ENCODE measurements at regions not wholly inside any gene's neighbourhood (a gene's known extent, or its start where the extent isn't known, plus 50 kb on each side); places are given as distances from the start of the nearest gene placed in this dataset.

DNA sequence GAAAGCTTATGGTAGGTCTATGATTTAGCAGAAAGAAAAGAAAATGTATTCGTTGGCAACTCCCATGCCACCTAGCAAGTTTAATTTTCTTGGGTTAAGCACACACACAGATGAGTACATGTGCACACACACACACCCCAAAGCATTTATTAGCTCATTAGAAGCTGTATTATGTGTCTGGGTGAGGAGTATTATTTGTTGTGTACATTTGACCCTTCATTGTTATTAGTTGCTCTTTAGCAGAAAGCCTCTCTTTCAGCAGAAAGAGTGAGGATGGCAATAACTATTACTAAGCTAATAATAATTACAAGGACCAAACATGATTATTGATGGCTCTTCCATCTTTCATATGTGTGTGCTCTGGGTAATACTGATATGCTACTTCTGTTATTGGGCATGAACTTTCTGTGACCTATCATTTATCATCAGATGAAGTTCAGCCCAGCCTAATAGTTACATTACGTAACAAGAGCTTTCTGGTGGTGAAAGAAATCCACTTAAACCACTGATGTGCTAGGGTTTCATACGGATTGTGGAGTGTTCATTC, 177.4 kb upstream of the OBI1 start:
- TF ChIP-seq, protein P1, sequence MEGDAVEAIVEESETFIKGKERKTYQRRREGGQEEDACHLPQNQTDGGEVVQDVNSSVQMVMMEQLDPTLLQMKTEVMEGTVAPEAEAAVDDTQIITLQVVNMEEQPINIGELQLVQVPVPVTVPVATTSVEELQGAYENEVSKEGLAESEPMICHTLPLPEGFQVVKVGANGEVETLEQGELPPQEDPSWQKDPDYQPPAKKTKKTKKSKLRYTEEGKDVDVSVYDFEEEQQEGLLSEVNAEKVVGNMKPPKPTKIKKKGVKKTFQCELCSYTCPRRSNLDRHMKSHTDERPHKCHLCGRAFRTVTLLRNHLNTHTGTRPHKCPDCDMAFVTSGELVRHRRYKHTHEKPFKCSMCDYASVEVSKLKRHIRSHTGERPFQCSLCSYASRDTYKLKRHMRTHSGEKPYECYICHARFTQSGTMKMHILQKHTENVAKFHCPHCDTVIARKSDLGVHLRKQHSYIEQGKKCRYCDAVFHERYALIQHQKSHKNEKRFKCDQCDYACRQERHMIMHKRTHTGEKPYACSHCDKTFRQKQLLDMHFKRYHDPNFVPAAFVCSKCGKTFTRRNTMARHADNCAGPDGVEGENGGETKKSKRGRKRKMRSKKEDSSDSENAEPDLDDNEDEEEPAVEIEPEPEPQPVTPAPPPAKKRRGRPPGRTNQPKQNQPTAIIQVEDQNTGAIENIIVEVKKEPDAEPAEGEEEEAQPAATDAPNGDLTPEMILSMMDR (IDR thresholded peaks at IDR 0.05), result no peak
- no peak for TF ChIP-seq EZH2 (IDR thresholded peaks at IDR 0.05; ENCODE audit: borderline replicate concordance, insufficient read depth, low read depth, low read length, poor library complexity, severe bottlenecking)
